Fibroblast of skin of scalp (primary cell): ENCODE measurements at regions not wholly inside any gene's neighbourhood (a gene's known extent, or its start where the extent isn't known, plus 50 kb on each side); places are given as distances from the start of the nearest gene placed in this dataset.
A peak's percentile ranks its signal among the peaks of the same experiment; 100 is the strongest.

Experiments
- DNase-seq: peaks from one replicate; pipeline ENCODE4 v3.0.0-alpha.2; 2013

DNA sequence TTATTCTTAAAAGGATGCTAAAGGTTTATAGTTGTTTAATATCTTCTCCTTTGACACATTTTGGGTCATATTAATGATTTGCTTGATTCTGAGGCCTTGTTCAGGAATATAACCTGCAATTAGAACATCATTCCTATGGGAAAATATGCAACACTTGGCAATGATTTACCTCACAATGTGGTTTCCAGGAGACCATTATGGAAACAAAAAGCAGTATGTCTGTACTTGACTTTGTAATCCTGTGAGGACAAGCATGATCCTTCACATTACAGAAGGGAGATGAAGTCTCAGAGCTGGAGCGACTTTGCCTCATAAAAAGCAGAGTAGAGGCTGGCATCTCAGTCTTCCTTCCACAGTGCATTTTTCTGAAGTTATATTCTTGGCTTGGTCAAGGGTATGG lies 57.0 kb upstream of the CDCA7L start:
- DNase-seq: no peak

DNA sequence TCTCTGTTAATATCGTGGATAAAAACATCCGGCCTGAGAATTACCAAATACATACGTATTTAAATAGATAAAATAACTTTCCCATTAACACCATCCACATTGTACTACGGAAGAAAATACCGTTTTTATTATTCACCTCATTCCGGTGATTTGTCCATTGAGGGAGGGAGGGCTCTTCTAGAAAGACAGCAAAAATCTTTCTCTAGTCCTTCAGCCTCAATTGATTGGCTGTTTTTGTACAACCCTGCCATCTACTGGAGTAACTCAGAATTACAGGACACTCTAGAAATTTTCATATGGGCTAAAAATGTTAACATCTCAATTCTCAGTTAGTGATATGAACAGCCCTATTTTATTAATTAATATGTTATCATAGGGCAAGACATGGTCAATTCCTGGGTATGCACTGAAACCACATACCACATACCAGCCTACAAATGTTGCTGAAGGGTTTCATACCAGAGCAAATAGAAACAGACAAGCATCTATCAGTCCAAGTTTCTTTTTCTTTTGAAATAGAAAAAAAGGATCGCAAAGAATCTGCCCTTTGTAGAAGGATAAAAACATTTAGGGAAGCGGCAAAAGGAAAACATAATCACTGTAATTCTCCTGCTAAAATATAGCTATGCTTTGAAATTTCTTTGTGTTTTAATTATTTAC lies 55.8 kb upstream of the CDCA7L start:
- peak; percentile 79 for DNase-seq

DNA sequence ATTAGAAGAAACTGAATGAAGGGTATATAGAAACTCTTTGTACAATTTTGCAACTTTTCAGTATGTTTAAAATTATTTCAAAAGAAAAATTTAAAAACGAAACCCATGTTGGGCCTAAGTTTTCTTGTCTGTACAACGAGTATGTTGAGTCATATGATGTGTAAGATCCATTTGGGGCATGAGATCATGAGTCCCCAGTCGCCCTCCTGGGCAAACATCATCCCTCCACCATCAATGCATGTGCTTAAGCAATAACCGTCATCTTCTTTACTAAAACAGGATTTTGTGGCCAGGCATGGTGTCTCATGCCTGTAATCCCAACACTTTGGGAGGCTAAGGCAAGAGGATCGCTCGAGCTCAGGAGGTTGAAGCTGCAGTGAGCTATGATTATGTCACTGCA lies 54.2 kb upstream of the CDCA7L start:
- peak; percentile 16 for DNase-seq

DNA sequence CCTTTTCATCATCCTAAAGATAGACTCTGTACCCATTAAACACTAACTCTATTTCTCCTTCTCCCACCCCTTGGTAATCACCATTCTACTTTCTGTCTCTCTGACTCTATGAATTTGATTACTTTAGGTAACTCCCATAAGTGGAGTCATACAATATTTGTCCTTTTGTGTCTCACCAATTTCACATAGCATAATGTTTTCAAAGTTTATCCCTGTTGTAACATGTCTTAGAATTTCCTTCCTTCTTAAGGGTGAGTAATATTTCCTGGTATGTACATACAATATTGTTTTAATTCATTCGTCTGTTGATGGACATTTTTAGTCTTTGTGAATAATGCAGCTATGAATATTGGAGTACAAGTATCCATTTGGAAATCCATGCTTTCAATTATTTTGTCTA lies 50.9 kb upstream of the CDCA7L start:
- peak; percentile 19 for DNase-seq
